Stomach (tissue), 8 donors: ENCODE measurements at regions not wholly inside any gene's neighbourhood (a gene's known extent, or its start where the extent isn't known, plus 50 kb on each side); places are given as distances from the start of the nearest gene placed in this dataset.

Experiments used
- DNase-seq, 2 donors: peaks; one replicate each; pipeline versions ENCODE4 v3.0.0 to v3.0.0-alpha.2; 2013 to 2019
- H3K27ac ChIP-seq, 5 donors: fragments of 200-600 bp in 4 of 5; sonication (generic) in 4 of 5; one replicate each; pipeline ENCODE4 v1.5.1; 2013 to 2019; ENCODE audit warnings: mild to moderate bottlenecking in 1 of 5, moderate library complexity in 1 of 5
- H3K27me3 ChIP-seq, 3 donors: fragments of 200-600 bp; sonication (generic); one replicate each; pipeline ENCODE4 v1.5.1; 2017 to 2019; ENCODE audit warnings: mixed run types in 1 of 3
- H3K36me3 ChIP-seq, 4 donors: fragments of 200-600 bp; sonication (generic); 1 replicate in 3 of 4; 2 replicates in 1 of 4; pipeline ENCODE4 v1.5.1; 2016 to 2019
- H3K4me1 ChIP-seq, 4 donors: fragments of 200-600 bp; sonication (generic); one replicate each; pipeline ENCODE4 v1.5.1; 2016 to 2019
- H3K4me3 ChIP-seq, 4 donors: fragments of 200-600 bp; sonication (generic) in 3 of 4; one replicate each; pipeline ENCODE4 v1.5.1; 2016 to 2019; ENCODE audit warnings: mild to moderate bottlenecking in 1 of 4
- H3K9me3 ChIP-seq, 4 donors: fragments of 200-600 bp; sonication (generic); one replicate each; pipeline ENCODE4 v1.5.1; 2016 to 2019
- CTCF ChIP-seq, 7 experiments: fragments of 450-650 bp in 4 of 7; fragments of 200-600 bp in 3 of 7; sonication (generic) in 3 of 7; IDR thresholded peaks; one replicate each; pipeline ENCODE4 v1.5.1; 2016 to 2019; ENCODE audit warnings: antibody characterized with exemption in 7 of 7, control low read depth in 2 of 7, mild to moderate bottlenecking in 1 of 7
- EP300 ChIP-seq: sonication (generic); formaldehyde crosslinking; IDR thresholded peaks from one replicate; pipeline ENCODE4 v1.6.1; 2017; ENCODE audit warnings: antibody characterized with exemption
- POLR2A ChIP-seq, 4 donors: fragments of 450-650 bp; IDR thresholded peaks; one replicate each; pipeline ENCODE4 v1.6.1; 2016; ENCODE audit warnings: antibody characterized with exemption in 4 of 4, control low read depth in 2 of 4, mild to moderate bottlenecking in 1 of 4, moderate library complexity in 1 of 4
- POLR2AphosphoS5 ChIP-seq, 3 donors: sonication (generic); formaldehyde crosslinking; IDR thresholded peaks; one replicate each; pipeline ENCODE4 v1.6.1; 2016; ENCODE audit warnings: antibody characterized with exemption in 3 of 3
- WGBS, 5 donors: extraction: QIAGEN DNeasy Blood & Tissue Kit in 3 of 5; methylation state at CpG; one replicate each; pipeline versions ENCODE4 v1.1.5 to v1.1.7; 2013 to 2018; 5-methylcytosine and 5-hydroxymethylcytosine counted together
- intact Hi-C: fragments of 100-400 bp; cut with DNase I; formaldehyde crosslinking; loops from one replicate; pipeline ENCODE4 v1.15.1; 2023; ENCODE audit warnings: low total_unique reads
- donor health status: healthy with polysubstance abuse.
- donor health status: Bipolar disorder and iron deficiency.
- donor health status: healthy.

GRCh38 chr12:96098631-96099030, 63.2 kb upstream of the LTA4H start:
- no peak overlapping the region for H3K4me3 ChIP-seq
- no peak for DNase-seq
- intact Hi-C loops, result no loop called here

GRCh38 chr12:96099421-96099820, 64.0 kb upstream of the LTA4H start:
- peaks cover 0 to 2% (median 0%) of the 10 kb centered on the region in 4 donors for H3K4me1 ChIP-seq
- intact Hi-C loops, result no loop called here
- H3K36me3 ChIP-seq, result no peaks in the 10 kb centered on the region
- H3K9me3 ChIP-seq, result no peaks in the 10 kb centered on the region
- no peak for DNase-seq
- no peak overlapping the region for H3K4me3 ChIP-seq
- 80 to 100% (median 85%) methylated on average over 3 of the region's 3 CpGs for WGBS, 5 donors
- H3K27me3 ChIP-seq, result no peaks in the 10 kb centered on the region
- TF ChIP-seq CTCF (IDR thresholded peaks at IDR 0.05) (no peak), EP300 (no peak), POLR2A (IDR thresholded peaks at IDR 0.05) (no peak), POLR2AphosphoS5 (IDR thresholded peaks at IDR 0.05) (no peak)
- no peak overlapping the region for H3K27ac ChIP-seq

More at GRCh38 chr12:96098631-96099030, 63.2 kb upstream of the LTA4H start:
- Histone ChIP-seq H3K4me1 (peaks cover 0 to 10% (median 2%) of the 10 kb centered on the region in 4 donors), H3K27me3 (no peaks in the 10 kb centered on the region), H3K36me3 (no peaks in the 10 kb centered on the region), H3K9me3 (no peaks in the 10 kb centered on the region), H3K27ac (no peak overlapping the region)
- no peak for TF ChIP-seq EP300
- no peak for TF ChIP-seq CTCF (IDR thresholded peaks at IDR 0.05)
- TF ChIP-seq POLR2AphosphoS5 (IDR thresholded peaks at IDR 0.05), result no peak
- no peak for TF ChIP-seq POLR2A (IDR thresholded peaks at IDR 0.05)
- WGBS, 5 donors, result 70 to 87% (median 82%) methylated on average over 2 of the region's 2 CpGs

- TF ChIP-seq POLR2AphosphoS5 (IDR thresholded peaks at IDR 0.05) (no peak), EP300 (no peak), CTCF (IDR thresholded peaks at IDR 0.05) (no peak), POLR2A (IDR thresholded peaks at IDR 0.05) (no peak)
- intact Hi-C loops, result no loop called here
- Histone ChIP-seq H3K27ac (no peak overlapping the region), H3K36me3 (no peaks in the 10 kb centered on the region), H3K4me3 (no peak overlapping the region), H3K27me3 (no peaks in the 10 kb centered on the region), H3K9me3 (no peaks in the 10 kb centered on the region), H3K4me1 (no peaks in the 10 kb centered on the region)
- WGBS, 5 donors, result 78 to 90% (median 85%) methylated on average over 7 of the region's 7 CpGs
- peak in 1 of 2 donors; percentile 36 for DNase-seq
Measured at GRCh38 chr12:96099986-96100385, 64.6 kb upstream of the LTA4H start.

- TF ChIP-seq EP300 (no peak), POLR2AphosphoS5 (IDR thresholded peaks at IDR 0.05) (no peak), POLR2A (IDR thresholded peaks at IDR 0.05) (no peak), CTCF (IDR thresholded peaks at IDR 0.05) (no peak)
- H3K27ac ChIP-seq, result no peak overlapping the region
- no peaks in the 10 kb centered on the region for H3K36me3 ChIP-seq
- no peak for DNase-seq
- no peaks in the 10 kb centered on the region for H3K9me3 ChIP-seq
- H3K4me3 ChIP-seq, result no peak overlapping the region
- intact Hi-C loops, result no loop called here
- WGBS, 5 donors, result 95 to 100% (median 98%) methylated on average over 2 of the region's 2 CpGs
- no peaks in the 10 kb centered on the region for H3K4me1 ChIP-seq
- no peaks in the 10 kb centered on the region for H3K27me3 ChIP-seq
Measured at GRCh38 chr12:96101806-96102205, 66.4 kb upstream of the LTA4H start.
